ENCODE measurements at regions not wholly inside any gene's neighbourhood (a gene's known extent, or its start where the extent isn't known, plus 50 kb on each side); places are given as distances from the start of the nearest gene placed in this dataset.
"Not testable (repeated sequence)": the region's sequence is repeated elsewhere in the genome, so short reads cannot be mapped to it uniquely, and the experiment has no call there.

DNA sequence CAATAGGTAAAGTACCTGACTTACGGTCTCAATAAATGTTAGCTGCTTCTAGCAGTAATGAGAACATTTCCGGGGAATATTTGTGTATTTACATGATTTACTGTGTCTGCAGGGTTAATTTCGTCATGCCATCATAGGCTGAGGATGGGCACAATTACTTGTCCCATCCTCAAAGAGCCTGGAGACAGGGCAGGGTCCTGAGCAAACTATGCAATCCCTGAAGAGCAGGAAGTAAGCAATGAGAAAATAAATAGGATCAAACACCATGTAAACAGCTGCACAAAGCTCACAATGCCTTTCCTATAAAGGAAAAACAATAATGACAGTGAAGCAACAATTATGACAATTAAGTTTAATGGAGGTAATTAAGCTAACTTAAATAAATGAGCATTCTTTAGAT, 114.6 kb upstream of the FOXQ1 start:
- no peak for DNase-seq

- DNase-seq = no peak
Observed at GRCh38 chr6:1191141-1191630, 120.7 kb upstream of the FOXQ1 start.

DNA sequence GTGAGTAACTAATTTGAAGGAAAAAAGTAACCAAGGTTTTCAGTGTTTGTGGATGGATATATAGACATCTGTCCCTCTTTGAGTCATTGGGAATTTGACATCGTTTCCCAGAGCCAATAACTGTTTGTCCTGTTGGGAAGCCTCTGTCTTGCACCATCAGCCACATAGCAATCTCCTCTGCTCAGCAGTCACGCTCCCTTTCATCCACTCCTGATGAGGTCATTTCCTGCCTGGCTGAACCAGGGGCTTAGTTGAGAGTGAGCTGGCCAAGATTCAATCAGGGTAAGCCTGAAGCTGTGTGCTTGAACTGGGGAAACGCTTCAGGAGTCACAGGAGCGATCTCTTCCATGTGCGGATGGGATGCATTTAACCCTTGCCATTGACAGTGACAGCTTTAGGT, 121.5 kb upstream of the FOXQ1 start:
- no peak for DNase-seq

GRCh38 chr6:1188199-1188598, 123.7 kb upstream of the FOXQ1 start:
- DNase-seq = no peak

- DNase-seq = no peak
Observed at GRCh38 chr6:1187293-1188131, 124.4 kb upstream of the FOXQ1 start.

GRCh38 chr6:1184318-1184717, 127.6 kb upstream of the FOXQ1 start:
- no peak for DNase-seq

DNA sequence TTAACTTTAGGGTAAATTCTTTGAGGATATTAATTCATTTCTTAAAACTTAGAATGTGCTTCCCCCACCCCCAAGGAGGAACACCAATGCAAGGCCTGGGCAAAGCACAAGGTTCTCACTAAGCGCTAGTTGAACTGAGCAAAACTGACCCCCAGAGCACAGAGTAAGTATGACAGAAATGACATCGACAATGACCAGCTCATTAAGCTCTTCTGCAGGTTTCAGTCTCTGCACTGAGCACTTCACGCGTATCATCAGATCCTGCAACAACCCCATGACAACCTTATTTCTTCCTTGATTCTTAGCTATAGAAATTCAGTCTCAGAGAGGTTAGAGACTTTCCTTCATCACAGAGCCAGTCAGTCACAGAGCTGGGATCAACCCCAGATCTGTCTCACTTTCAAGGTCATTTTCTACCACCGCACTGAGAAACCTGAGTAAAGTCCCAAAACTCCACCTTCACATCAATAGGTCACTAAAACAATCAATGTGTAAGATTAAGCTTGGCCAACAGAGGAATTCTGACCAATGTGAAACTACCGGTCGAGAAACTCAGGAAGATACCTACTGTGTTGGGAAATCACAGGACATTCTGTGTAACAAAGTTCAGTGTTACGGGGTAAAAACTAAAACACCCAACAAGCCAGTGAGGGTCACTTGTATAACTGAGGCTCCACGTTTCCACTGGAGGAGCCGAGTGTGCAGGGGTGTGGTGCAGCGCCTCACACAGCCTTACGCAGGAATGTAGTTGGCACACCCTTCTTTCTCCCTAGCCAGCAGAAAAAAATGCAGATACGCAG, 129.0 kb upstream of the FOXQ1 start:
- no peak for DNase-seq

- no peak for DNase-seq
Observed at GRCh38 chr6:1181939-1182605, 129.8 kb upstream of the FOXQ1 start.

GRCh38 chr6:1179571-1180459, 132.1 kb upstream of the FOXQ1 start:
- no peak for DNase-seq

DNA sequence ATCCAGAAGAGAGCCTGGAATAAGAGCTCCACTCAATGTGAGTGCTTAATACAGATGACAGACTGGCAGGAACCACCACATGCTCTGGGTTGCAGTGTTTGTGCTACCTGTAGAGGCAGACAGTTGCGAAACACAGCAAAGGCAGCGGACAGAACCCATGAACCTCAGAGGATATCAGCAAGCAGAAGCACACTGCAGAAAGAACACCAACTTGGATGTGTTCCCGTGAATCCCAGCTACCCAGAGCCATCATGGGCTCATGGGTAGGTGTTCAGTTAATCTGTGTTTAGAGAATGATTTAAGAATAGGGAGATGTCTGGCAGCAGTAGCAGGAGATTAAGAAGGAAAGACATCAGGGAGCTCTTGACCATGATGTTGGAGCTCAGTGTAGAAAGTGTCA, 133.3 kb upstream of the FOXQ1 start:
- no peak for DNase-seq

- no peak for DNase-seq
Observed at GRCh38 chr6:1176567-1176966, 135.3 kb upstream of the FOXQ1 start.

- DNase-seq = no peak
Observed at GRCh38 chr6:1175877-1176276, 136.0 kb upstream of the FOXQ1 start.

DNA sequence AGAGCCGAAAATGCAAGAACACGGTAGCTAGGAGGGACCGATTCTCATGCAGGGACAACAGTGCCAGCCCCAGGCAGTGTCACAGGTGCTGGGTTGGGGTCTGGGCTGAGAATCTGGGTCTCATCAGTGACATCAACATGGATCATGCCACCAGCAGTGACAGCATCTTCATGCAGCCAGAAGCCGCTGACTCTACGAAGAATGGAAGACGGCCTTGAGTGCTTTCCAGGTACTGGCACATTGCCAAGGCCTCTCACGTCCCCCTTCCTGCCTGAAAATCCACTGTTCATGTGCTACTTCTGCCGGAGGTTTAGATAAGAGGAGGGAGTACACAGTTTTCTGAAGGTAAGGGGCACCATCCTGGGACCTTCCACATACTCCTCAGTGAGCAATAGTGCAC, 141.1 kb upstream of the FOXQ1 start:
- DNase-seq = no peak

- DNase-seq = no peak
Observed at GRCh38 chr6:1164600-1164999, 147.3 kb upstream of the FOXQ1 start.

DNA sequence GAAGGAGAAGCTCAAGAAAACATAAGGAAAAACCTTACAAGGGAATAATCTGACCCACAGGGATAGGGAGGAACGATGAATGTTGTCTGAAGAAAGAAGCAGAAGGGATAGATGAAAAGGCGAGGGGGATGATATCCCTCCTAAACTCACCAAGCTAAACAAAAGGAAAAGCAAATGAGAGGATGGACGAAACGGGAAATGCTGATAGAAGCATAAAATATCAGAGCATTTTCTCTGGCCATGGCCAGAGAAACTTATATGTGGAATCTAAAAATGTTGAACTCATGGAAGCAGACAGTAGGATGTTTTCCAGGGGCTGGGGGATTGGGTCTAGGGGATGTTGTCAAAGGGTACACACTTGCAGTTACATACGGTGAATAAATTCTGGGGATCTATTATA, 148.4 kb upstream of the FOXQ1 start:
- no peak for DNase-seq

DNA sequence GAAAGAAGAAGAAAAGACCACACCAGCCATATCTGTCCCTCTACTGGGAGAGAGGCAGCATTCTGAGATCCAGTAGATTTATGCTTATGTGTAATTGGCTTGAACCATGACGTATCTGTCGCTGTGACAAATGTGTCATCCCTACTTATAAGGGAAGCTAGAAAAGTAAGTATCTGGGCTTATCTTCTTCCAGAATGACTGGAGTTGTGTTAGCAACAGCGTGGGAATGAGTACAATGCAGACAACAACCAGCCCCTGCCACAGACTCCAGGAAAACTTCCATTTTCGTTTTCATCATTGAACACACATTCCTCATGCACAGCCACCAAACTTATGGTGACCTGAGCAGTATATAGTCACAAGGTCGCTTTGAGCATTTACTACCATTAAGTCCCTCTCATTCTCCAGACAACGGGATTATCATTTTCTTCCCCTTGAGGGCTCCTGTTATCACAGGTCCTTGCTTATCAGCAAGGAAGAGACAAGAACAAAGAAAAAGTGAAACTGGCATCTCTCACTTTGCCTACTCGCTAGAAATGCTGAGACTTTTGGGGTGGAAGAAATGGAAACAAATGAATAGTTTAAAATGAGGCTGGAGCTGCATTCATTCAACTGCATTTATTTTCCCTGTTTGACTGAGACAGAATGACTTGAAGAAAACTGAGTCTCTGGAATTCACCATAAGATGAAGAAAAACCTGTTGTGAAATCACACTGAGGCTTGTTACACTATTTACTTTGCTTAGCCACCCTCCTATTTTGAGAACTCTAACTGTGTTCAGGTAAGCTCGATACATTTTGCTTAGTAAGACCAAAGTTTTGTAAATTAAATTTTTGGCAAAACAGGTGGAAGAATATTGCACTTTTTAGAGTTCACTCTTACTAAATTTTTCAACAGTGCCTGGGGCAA, 149.3 kb upstream of the FOXQ1 start:
- DNase-seq = no peak

DNA sequence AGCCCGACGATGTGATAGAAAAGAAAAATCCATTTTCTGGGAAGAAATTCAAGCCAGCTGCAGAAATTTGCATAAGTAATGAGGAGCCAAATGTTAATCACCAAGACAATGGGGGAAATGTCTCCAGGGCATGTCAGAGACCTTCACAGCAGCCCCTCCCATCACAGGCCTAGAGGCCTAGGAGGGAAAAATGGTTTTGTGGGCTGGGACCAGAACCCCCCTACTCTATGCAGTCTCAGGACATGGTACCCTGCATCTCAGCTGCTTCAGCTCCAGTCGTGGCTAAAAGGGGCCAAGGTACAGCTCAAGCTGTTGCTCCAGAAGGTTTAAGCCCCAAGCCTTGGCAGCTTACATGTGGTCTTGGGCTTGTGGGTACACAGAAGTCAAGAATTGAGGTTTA, 155.5 kb upstream of the FOXQ1 start:
- DNase-seq = not testable (repeated sequence)

DNA sequence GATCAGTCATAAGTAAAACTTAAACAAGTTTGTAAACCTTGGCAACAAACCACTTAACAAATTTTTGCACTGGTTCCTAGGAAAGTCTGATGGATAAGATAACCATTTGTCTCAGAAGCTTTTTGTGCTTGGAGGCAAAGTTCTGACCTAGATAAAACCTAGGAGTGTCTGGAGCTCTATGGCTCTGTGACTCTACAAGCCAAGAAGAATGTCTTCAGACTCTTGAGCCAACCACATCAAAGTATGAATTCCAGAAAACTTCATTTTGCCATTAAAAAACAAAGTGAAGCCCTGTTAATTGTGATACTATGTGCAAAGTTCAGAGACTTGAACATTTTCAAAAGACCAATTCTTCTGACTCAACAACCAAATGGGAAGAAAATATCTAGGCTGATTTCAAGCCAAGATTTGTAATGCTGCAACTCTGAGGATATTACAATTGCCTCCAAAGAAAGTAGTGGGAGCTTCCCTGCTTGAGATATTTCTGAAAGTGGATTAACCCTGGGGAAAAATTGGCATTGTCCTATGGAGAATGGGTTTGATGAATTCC, 158.1 kb upstream of the FOXQ1 start:
- DNase-seq = no peak

- no peak for DNase-seq
Observed at GRCh38 chr6:1146500-1146899, 165.4 kb upstream of the FOXQ1 start.

DNA sequence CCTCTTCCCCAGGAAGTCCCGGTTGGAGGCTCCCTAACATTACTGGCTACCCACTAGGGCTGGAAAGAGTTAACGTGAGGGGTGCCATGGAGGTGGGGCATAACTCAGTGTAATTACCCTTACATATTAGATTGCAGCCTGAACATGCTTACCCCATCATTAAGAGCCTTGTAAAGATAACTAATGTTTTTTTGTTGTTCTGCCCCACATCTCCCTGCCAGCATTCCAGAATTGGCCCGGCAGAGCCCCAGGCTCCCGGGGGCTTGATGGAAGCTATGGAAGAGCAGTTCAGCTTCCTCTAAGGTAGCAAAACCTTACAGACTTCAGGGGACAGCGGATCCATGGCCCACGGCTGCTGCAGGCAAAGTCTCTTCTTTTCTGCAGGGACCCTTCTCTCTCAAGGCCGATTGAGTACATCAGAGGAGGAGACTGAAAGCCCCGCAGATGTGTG, 166.1 kb upstream of the FOXQ1 start:
- no peak for DNase-seq

All from retina (tissue), 1 donor.